ENCODE measurements at regions not wholly inside any gene's neighbourhood (a gene's known extent, or its start where the extent isn't known, plus 50 kb on each side); places are given as distances from the start of the nearest gene placed in this dataset.

GRCh38 chr20:54295686-54296085 is 87.8 kb downstream of the PFDN4 start:
- no peak overlapping the region for H3K4me3 ChIP-seq (ENCODE audit: low read depth, low read length)
- DNase-seq (ENCODE audit: low read depth) = no peak
- TF ChIP-seq CTCF (conservative IDR thresholded peaks at IDR 0.05; ENCODE audit: low read depth, low read length) = no peak

- DNase-seq (ENCODE audit: low read depth) = no peak
- H3K4me3 ChIP-seq (ENCODE audit: low read depth, low read length) = no peak overlapping the region
- no peak for TF ChIP-seq CTCF (conservative IDR thresholded peaks at IDR 0.05; ENCODE audit: low read depth, low read length)
Observed at GRCh38 chr20:54305421-54305820, 97.5 kb downstream of the PFDN4 start.

- TF ChIP-seq CTCF (conservative IDR thresholded peaks at IDR 0.05; ENCODE audit: low read depth, low read length) = no peak
- H3K4me3 ChIP-seq (ENCODE audit: low read depth, low read length) = no peak overlapping the region
- DNase-seq (ENCODE audit: low read depth) = no peak
Observed at GRCh38 chr20:54306985-54307710, 99.3 kb downstream of the PFDN4 start.

GRCh38 chr20:54308804-54309203 is 100.9 kb downstream of the PFDN4 start:
- no peak overlapping the region for H3K4me3 ChIP-seq (ENCODE audit: low read depth, low read length)
- TF ChIP-seq CTCF (conservative IDR thresholded peaks at IDR 0.05; ENCODE audit: low read depth, low read length) = no peak
- DNase-seq (ENCODE audit: low read depth) = no peak

- no peak for TF ChIP-seq CTCF (conservative IDR thresholded peaks at IDR 0.05; ENCODE audit: low read depth, low read length)
- DNase-seq (ENCODE audit: low read depth) = no peak
- no peak overlapping the region for H3K4me3 ChIP-seq (ENCODE audit: low read depth, low read length)
Observed at GRCh38 chr20:54318892-54319291, 111.0 kb downstream of the PFDN4 start.

GRCh38 chr20:54320148-54320607 is 112.3 kb downstream of the PFDN4 start:
- no peak overlapping the region for H3K4me3 ChIP-seq (ENCODE audit: low read depth, low read length)
- TF ChIP-seq CTCF (conservative IDR thresholded peaks at IDR 0.05; ENCODE audit: low read depth, low read length) = no peak
- no peak for DNase-seq (ENCODE audit: low read depth)

Data from epithelial cell of proximal tubule (primary cell).